Transverse colon (tissue), 4 donors: ENCODE measurements at regions not wholly inside any gene's neighbourhood (a gene's known extent, or its start where the extent isn't known, plus 50 kb on each side); places are given as distances from the start of the nearest gene placed in this dataset.

ENCODE experiments used
- DNase-seq: peaks from one replicate; pipeline ENCODE4 v3.0.0-alpha.2; 2019
- H3K27ac ChIP-seq, 4 donors: fragments of 200-600 bp; sonication (generic); 2 replicates each; pipeline ENCODE4 v1.5.1; 2016 to 2018; ENCODE audit warnings: inconsistent platforms in 4 of 4
- H3K27me3 ChIP-seq: fragments of 200-600 bp; sonication (generic); 2 replicates; pipeline ENCODE4 v1.5.1; 2017; ENCODE audit warnings: inconsistent platforms
- H3K36me3 ChIP-seq, 4 donors: fragments of 200-600 bp; sonication (generic); 2 replicates each; pipeline ENCODE4 v1.5.1; 2017 to 2019; ENCODE audit warnings: inconsistent platforms in 4 of 4
- H3K4me1 ChIP-seq, 4 donors: fragments of 200-600 bp; sonication (generic); 2 replicates each; pipeline ENCODE4 v1.5.1; 2017 to 2020; ENCODE audit warnings: inconsistent platforms in 4 of 4
- H3K4me3 ChIP-seq, 4 donors: fragments of 200-600 bp; sonication (generic); 1 replicate in 1 of 4; 2 replicates in 3 of 4; pipeline versions ENCODE4 v1.5.1 to v1.6.1; 2017 to 2019; ENCODE audit warnings: inconsistent platforms in 4 of 4
- H3K9me3 ChIP-seq, 2 donors: fragments of 200-600 bp; sonication (generic); 2 replicates each; pipeline ENCODE4 v1.5.1; 2017 to 2019; ENCODE audit warnings: inconsistent platforms in 2 of 2
- CTCF ChIP-seq, 5 experiments: fragments of 200-600 bp in 3 of 5; fragments of 450-650 bp in 2 of 5; sonication (generic) in 3 of 5; IDR thresholded peaks; 1 replicate in 2 of 5; 2 replicates in 3 of 5; pipeline ENCODE4 v1.5.1; 2016 to 2017; ENCODE audit warnings: antibody characterized with exemption in 5 of 5, inconsistent platforms in 3 of 5, mild to moderate bottlenecking in 2 of 5, moderate library complexity in 1 of 5
- EP300 ChIP-seq: sonication (generic); formaldehyde crosslinking; IDR thresholded peaks from one replicate; pipeline ENCODE4 v1.6.1; 2017; ENCODE audit warnings: antibody characterized with exemption, low read depth
- POLR2A ChIP-seq: fragments of 450-650 bp; IDR thresholded peaks from one replicate; pipeline ENCODE4 v1.6.1; 2016; ENCODE audit warnings: antibody characterized with exemption, mild to moderate bottlenecking, moderate library complexity
- POLR2AphosphoS5 ChIP-seq, 3 donors: sonication (generic); formaldehyde crosslinking; IDR thresholded peaks; one replicate each; pipeline ENCODE4 v1.6.1; 2016; ENCODE audit warnings: antibody characterized with exemption in 3 of 3
- WGBS, 2 donors: methylation state at CpG; one replicate each; pipeline ENCODE4 v1.1.5; 2018; ENCODE audit warnings: low coverage in 1 of 2; 5-methylcytosine and 5-hydroxymethylcytosine counted together
- in situ Hi-C, 4 donors: fragments of 200-750 bp; cut with MboI; loops; one replicate each; pipeline versions ENCODE4 v1.15.0 to v1.15.1; 2017; ENCODE audit warnings: low sequenced_read_pairs in 3 of 4, low pct_ligation_motif_present in 1 of 4, low pct_unique_long_range_greater_than_20kb in 1 of 4
- intact Hi-C: fragments of 100-400 bp; cut with DNase I; formaldehyde crosslinking; loops from one replicate; pipeline ENCODE4 v1.15.1; 2023; ENCODE audit warnings: low total_unique reads

GRCh38 chr1:94335447-94335846 lies 82.7 kb upstream of the ABCD3 start:
- in situ Hi-C loops (loop anchor here in 3 of 4 donors (10.0 kb wide), 2 partner anchors 271 to 281 kb away; no protein-coding TSS in a partner anchor), intact Hi-C loops (loop anchor here (1.0 to 10.0 kb wide), 3 partner anchors 272 to 469 kb away; no protein-coding TSS in a partner anchor)
- no peak for DNase-seq
- Histone ChIP-seq H3K36me3 (no peaks in the 10 kb centered on the region), H3K9me3 (no peaks in the 10 kb centered on the region), H3K27ac (peak overlapping the region in 1 of 4 donors; percentile 4), H3K4me1 (no peaks in the 10 kb centered on the region), H3K27me3 (no peaks in the 10 kb centered on the region), H3K4me3 (no peak overlapping the region)
- TF ChIP-seq EP300 (no peak), POLR2A (no peak), POLR2AphosphoS5 (IDR thresholded peaks at IDR 0.05) (no peak), CTCF (IDR thresholded peaks at IDR 0.05) (no peak)
- 65 to 74% methylated on average over 2 of the region's 2 CpGs for WGBS, 2 donors

GRCh38 chr1:94334764-94335163 lies 83.4 kb upstream of the ABCD3 start:
- in situ Hi-C loops, result loop anchor here in 3 of 4 donors (10.0 kb wide), 2 partner anchors 270 to 280 kb away; no protein-coding TSS in a partner anchor
- 75 to 91% methylated on average over 2 of the region's 2 CpGs for WGBS, 2 donors

GRCh38 chr1:94332952-94333351 lies 85.2 kb upstream of the ABCD3 start:
- intact Hi-C loops, result loop anchor here (10.0 kb wide), 1 partner anchor 472 kb away; no protein-coding TSS in a partner anchor
- no peak overlapping the region for H3K27ac ChIP-seq

More at GRCh38 chr1:94334764-94335163, 83.4 kb upstream of the ABCD3 start:
- Histone ChIP-seq H3K27me3 (no peaks in the 10 kb centered on the region), H3K9me3 (no peaks in the 10 kb centered on the region), H3K27ac (peak overlapping the region in 1 of 4 donors; percentile 4), H3K4me3 (no peak overlapping the region), H3K4me1 (no peaks in the 10 kb centered on the region), H3K36me3 (no peaks in the 10 kb centered on the region)
- intact Hi-C loops, result loop anchor here (1.0 to 10.0 kb wide), 3 partner anchors 271 to 470 kb away; no protein-coding TSS in a partner anchor
- TF ChIP-seq POLR2A, result no peak
- no peak for TF ChIP-seq POLR2AphosphoS5 (IDR thresholded peaks at IDR 0.05)
- no peak for TF ChIP-seq CTCF (IDR thresholded peaks at IDR 0.05)
- TF ChIP-seq EP300, result no peak
- no peak for DNase-seq

GRCh38 chr1:94332516-94332915 lies 85.7 kb upstream of the ABCD3 start:
- TF ChIP-seq POLR2AphosphoS5 (IDR thresholded peaks at IDR 0.05) (no peak), EP300 (no peak), CTCF (IDR thresholded peaks at IDR 0.05) (no peak), POLR2A (no peak)

More at GRCh38 chr1:94332952-94333351, 85.2 kb upstream of the ABCD3 start:
- H3K27me3 ChIP-seq, result peaks cover 9% of the 10 kb centered on the region
- no peaks in the 10 kb centered on the region for H3K9me3 ChIP-seq
- TF ChIP-seq POLR2A (no peak), CTCF (IDR thresholded peaks at IDR 0.05) (no peak), POLR2AphosphoS5 (IDR thresholded peaks at IDR 0.05) (no peak), EP300 (no peak)
- no peaks in the 10 kb centered on the region for H3K36me3 ChIP-seq
- in situ Hi-C loops, result loop anchor here in 3 of 4 donors (10.0 kb wide), 2 partner anchors 268 to 278 kb away; no protein-coding TSS in a partner anchor
- WGBS, 2 donors, result 81 to 84% methylated on average over 4 of the region's 4 CpGs
- H3K4me1 ChIP-seq, result no peaks in the 10 kb centered on the region
- DNase-seq, result no peak
- no peak overlapping the region for H3K4me3 ChIP-seq

More at GRCh38 chr1:94332516-94332915, 85.7 kb upstream of the ABCD3 start:
- Histone ChIP-seq H3K27ac (no peak overlapping the region), H3K36me3 (no peaks in the 10 kb centered on the region), H3K4me3 (no peak overlapping the region), H3K4me1 (peaks cover 0 to 3% (median 0%) of the 10 kb centered on the region in 4 donors), H3K27me3 (peaks cover 9% of the 10 kb centered on the region), H3K9me3 (no peaks in the 10 kb centered on the region)
- in situ Hi-C loops, result loop anchor here in 3 of 4 donors (10.0 kb wide), 2 partner anchors 268 to 278 kb away; no protein-coding TSS in a partner anchor
- no peak for DNase-seq
- intact Hi-C loops, result loop anchor here (10.0 kb wide), 1 partner anchor 472 kb away; no protein-coding TSS in a partner anchor
